ENCODE measurements at regions not wholly inside any gene's neighbourhood (a gene's known extent, or its start where the extent isn't known, plus 50 kb on each side); places are given as distances from the start of the nearest gene placed in this dataset.
A peak's percentile ranks its signal among the peaks of the same experiment; 100 is the strongest.

DNA sequence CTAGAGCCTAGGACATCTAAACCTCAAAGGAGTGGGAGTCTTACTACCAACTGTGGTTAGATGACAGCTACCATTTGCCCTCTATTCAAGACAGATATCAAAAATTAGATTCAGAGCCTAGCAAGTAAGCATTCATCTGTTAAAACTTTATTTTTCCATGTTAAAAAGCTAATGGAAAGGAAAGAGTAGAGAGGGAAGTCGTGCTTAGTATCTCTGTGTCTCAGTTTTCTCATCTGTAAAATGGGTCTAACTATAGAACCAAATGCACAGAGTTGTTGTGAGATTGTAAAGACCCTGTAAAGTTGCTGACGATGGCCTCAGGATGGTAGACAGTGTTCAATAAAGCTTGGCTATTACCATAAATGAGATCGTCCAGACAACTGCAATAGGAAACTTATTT lies 428.5 kb upstream of the RUNX1 start:
- no peak overlapping the region for H3K9ac ChIP-seq (ENCODE audit: insufficient read depth in 1 of 2, low read length in 2 of 2)
- ATAC-seq (ENCODE audit: insufficient read depth, low FRiP score) = no peak
- H3K9me3 ChIP-seq (ENCODE audit: control insufficient read depth in 4 of 4, insufficient read depth in 3 of 4, low read length in 3 of 4) = no peaks in the 10 kb centered on the region
- no peak overlapping the region for H3K27ac ChIP-seq (ENCODE audit: low read depth in 1 of 2, low read length in 1 of 2)
- H3K36me3 ChIP-seq (ENCODE audit: control insufficient read depth in 4 of 4, insufficient read depth in 4 of 4, low read length in 4 of 4) = no peaks in the 10 kb centered on the region
- 85 to 95% methylated on average over 3 of the region's 3 CpGs for WGBS, 2 donors
- no peak overlapping the region for H3K4me3 ChIP-seq
- DNase-seq = no peak
- no peaks in the 10 kb centered on the region for H3K27me3 ChIP-seq (ENCODE audit: control insufficient read depth in 3 of 3, insufficient read depth in 3 of 3, low read length in 2 of 3)
- TF ChIP-seq, protein P1, sequence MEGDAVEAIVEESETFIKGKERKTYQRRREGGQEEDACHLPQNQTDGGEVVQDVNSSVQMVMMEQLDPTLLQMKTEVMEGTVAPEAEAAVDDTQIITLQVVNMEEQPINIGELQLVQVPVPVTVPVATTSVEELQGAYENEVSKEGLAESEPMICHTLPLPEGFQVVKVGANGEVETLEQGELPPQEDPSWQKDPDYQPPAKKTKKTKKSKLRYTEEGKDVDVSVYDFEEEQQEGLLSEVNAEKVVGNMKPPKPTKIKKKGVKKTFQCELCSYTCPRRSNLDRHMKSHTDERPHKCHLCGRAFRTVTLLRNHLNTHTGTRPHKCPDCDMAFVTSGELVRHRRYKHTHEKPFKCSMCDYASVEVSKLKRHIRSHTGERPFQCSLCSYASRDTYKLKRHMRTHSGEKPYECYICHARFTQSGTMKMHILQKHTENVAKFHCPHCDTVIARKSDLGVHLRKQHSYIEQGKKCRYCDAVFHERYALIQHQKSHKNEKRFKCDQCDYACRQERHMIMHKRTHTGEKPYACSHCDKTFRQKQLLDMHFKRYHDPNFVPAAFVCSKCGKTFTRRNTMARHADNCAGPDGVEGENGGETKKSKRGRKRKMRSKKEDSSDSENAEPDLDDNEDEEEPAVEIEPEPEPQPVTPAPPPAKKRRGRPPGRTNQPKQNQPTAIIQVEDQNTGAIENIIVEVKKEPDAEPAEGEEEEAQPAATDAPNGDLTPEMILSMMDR (IDR thresholded peaks at IDR 0.05; ENCODE audit: control extremely low read depth, extremely low read depth) = no peak
- peaks cover 0 to 5% (median 0%) of the 10 kb centered on the region in 5 donors for H3K4me1 ChIP-seq (ENCODE audit: control insufficient read depth in 5 of 5, insufficient read depth in 5 of 5, low read length in 5 of 5)

DNA sequence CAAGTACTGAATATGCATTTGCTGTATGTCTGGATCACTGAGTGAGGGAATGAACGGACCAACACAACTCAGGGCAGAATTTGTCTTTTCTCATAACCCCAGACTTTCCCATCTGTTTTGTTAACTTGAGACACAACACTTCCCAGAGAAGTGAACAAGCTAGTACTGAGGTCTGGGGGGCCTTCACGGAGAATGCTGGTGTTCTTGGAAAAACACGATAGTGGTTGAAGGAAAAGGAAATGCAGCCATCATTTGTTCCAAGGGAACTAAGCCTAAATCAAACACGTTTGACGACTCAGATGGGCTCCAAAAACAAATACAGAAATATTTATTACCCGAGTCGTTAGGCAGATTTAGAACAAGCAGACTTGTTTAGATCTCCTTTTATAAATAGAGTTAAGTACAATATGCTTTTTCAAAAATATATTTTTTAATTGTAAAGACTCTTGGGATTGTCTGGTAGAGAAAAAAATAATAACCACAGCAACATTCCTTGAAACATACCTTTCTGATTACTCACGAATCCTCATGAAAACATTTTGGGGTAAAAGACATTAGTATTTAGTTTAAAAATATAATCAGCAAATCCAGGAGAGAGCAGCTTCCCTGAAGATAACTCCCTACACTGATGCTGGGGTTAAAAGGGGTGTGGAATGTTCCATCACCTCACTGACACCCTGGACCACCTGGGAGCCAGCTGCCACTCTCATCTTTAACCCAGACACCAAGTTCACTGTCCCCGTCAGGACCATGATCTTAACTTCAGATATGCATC lies 427.7 kb upstream of the RUNX1 start:
- Histone ChIP-seq H3K27me3 (ENCODE audit: control insufficient read depth in 3 of 3, insufficient read depth in 3 of 3, low read length in 2 of 3) (no peaks in the 10 kb centered on the region), H3K9ac (ENCODE audit: insufficient read depth in 1 of 2, low read length in 2 of 2) (no peak overlapping the region), H3K4me1 (ENCODE audit: control insufficient read depth in 5 of 5, insufficient read depth in 5 of 5, low read length in 5 of 5) (peaks cover 0 to 5% (median 0%) of the 10 kb centered on the region in 5 donors), H3K36me3 (ENCODE audit: control insufficient read depth in 4 of 4, insufficient read depth in 4 of 4, low read length in 4 of 4) (no peaks in the 10 kb centered on the region), H3K4me3 (no peak overlapping the region), H3K27ac (ENCODE audit: low read depth in 1 of 2, low read length in 1 of 2) (no peak overlapping the region), H3K9me3 (ENCODE audit: control insufficient read depth in 4 of 4, insufficient read depth in 3 of 4, low read length in 3 of 4) (no peaks in the 10 kb centered on the region)
- WGBS, 2 donors = 47 to 55% methylated on average over 9 of the region's 9 CpGs
- TF ChIP-seq, protein P1 (IDR thresholded peaks at IDR 0.05; ENCODE audit: control extremely low read depth, extremely low read depth) = no peak
- DNase-seq (no peak), ATAC-seq (ENCODE audit: insufficient read depth, low FRiP score) (no peak)

DNA sequence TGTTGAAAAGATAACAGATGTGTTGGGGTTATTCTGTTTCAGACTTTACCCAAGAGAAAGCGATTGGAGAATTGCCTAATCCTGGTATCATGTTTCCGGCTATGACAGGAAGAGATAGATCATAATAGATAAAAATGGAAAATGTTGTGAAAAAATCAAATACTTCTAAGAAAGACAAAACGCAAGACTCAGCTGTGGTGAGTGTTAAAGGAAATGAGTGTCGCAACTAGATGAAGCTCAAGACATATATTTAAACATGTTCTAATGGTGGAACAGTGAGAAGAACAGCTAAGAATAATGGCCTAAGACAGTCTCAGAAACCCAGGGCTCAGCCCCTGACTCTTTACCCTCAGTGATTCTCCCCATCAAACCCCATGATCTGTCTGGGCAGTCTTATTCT lies 426.7 kb upstream of the RUNX1 start:
- Histone ChIP-seq H3K4me1 (ENCODE audit: control insufficient read depth in 5 of 5, insufficient read depth in 5 of 5, low read length in 5 of 5) (peaks cover 0 to 5% (median 0%) of the 10 kb centered on the region in 5 donors), H3K9ac (ENCODE audit: insufficient read depth in 1 of 2, low read length in 2 of 2) (no peak overlapping the region), H3K36me3 (ENCODE audit: control insufficient read depth in 4 of 4, insufficient read depth in 4 of 4, low read length in 4 of 4) (no peaks in the 10 kb centered on the region), H3K4me3 (no peak overlapping the region), H3K27ac (ENCODE audit: low read depth in 1 of 2, low read length in 1 of 2) (no peak overlapping the region), H3K9me3 (ENCODE audit: control insufficient read depth in 4 of 4, insufficient read depth in 3 of 4, low read length in 3 of 4) (no peaks in the 10 kb centered on the region), H3K27me3 (ENCODE audit: control insufficient read depth in 3 of 3, insufficient read depth in 3 of 3, low read length in 2 of 3) (no peaks in the 10 kb centered on the region)
- 6 to 24% methylated on average over 4 of the region's 4 CpGs for WGBS, 2 donors
- TF ChIP-seq, protein P1 (IDR thresholded peaks at IDR 0.05; ENCODE audit: control extremely low read depth, extremely low read depth) = no peak
- ATAC-seq (ENCODE audit: insufficient read depth, low FRiP score) (peak; percentile 47), DNase-seq (peak in 2 of 3 donors; percentile 30 to 70)
